Activated naive CD4-positive, alpha-beta T cell treated with anti-CD3 and anti-CD28 coated beads, Interleukin-2, amount 10 ng/mL, durations not matched to agents 7 days and 5 days (primary cell): ENCODE measurements at regions not wholly inside any gene's neighbourhood (a gene's known extent, or its start where the extent isn't known, plus 50 kb on each side); places are given as distances from the start of the nearest gene placed in this dataset.

Experiments used
- CTCF ChIA-PET: fragments of 350-600 bp; sonication (Branson Sonifier 250); formaldehyde crosslinking; loops from one replicate; lab custom pipeline; 2021; ENCODE audit warnings: antibody characterized with exemption; lab: Charles Lee
- DNase-seq: peaks from one replicate; pipeline ENCODE4 v3.0.0-alpha.2; 2020
- H3K27ac Mint-ChIP-seq: one replicate; pipeline ENCODE4 v1.8.0; 2021; ENCODE audit warnings: mild to moderate bottlenecking, moderate library complexity, mixed read lengths
- H3K27me3 Mint-ChIP-seq: one replicate; pipeline ENCODE4 v1.8.0; 2021; ENCODE audit warnings: mild to moderate bottlenecking, mixed read lengths
- H3K36me3 Mint-ChIP-seq: one replicate; pipeline ENCODE4 v1.8.0; 2021; ENCODE audit warnings: mixed read lengths
- H3K4me1 Mint-ChIP-seq: one replicate; pipeline ENCODE4 v1.8.0; 2021; ENCODE audit warnings: mixed read lengths
- H3K4me3 Mint-ChIP-seq: one replicate; pipeline ENCODE4 v1.8.0; 2021; ENCODE audit warnings: mild to moderate bottlenecking, moderate library complexity, mixed read lengths
- H3K9me3 Mint-ChIP-seq: one replicate; pipeline ENCODE4 v1.8.0; 2021; ENCODE audit warnings: mixed read lengths

DNA sequence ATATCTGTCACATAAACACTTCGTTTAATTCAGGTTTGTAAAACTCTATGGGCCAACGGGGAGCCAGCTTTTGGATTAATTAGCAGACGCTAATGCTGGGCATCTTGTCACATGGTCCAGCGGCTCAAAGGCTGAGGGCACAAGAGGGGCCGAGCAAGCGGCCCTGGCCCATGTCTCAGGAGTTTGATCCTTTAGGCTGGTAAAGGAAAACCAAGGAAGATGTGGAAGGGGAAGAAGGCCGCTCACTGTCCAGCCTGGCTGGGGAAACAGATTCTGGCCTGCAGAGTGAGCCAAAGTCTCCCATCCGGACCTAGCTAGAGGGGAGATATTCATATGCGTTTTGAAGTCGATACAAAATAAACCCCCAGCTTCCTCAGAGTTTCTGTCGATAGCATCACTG is 248.6 kb upstream of the SIX2 start:
- H3K9me3 Mint-ChIP-seq = no peaks in the 10 kb centered on the region
- H3K27ac Mint-ChIP-seq = no peak overlapping the region
- no peak overlapping the region for H3K4me3 Mint-ChIP-seq
- no peaks in the 10 kb centered on the region for H3K4me1 Mint-ChIP-seq
- H3K27me3 Mint-ChIP-seq = peaks cover 25% of the 10 kb centered on the region
- H3K36me3 Mint-ChIP-seq = no peaks in the 10 kb centered on the region
- CTCF ChIA-PET = no interaction called here
- no peak for DNase-seq

- Mint-ChIP-seq H3K4me3 (no peak overlapping the region), H3K4me1 (no peaks in the 10 kb centered on the region), H3K36me3 (no peaks in the 10 kb centered on the region), H3K27me3 (peaks cover 20% of the 10 kb centered on the region), H3K9me3 (no peaks in the 10 kb centered on the region), H3K27ac (no peak overlapping the region)
- CTCF ChIA-PET = no interaction called here
- DNase-seq = no peak
Measured at GRCh38 chr2:45256867-45257641, 247.8 kb upstream of the SIX2 start.

DNA sequence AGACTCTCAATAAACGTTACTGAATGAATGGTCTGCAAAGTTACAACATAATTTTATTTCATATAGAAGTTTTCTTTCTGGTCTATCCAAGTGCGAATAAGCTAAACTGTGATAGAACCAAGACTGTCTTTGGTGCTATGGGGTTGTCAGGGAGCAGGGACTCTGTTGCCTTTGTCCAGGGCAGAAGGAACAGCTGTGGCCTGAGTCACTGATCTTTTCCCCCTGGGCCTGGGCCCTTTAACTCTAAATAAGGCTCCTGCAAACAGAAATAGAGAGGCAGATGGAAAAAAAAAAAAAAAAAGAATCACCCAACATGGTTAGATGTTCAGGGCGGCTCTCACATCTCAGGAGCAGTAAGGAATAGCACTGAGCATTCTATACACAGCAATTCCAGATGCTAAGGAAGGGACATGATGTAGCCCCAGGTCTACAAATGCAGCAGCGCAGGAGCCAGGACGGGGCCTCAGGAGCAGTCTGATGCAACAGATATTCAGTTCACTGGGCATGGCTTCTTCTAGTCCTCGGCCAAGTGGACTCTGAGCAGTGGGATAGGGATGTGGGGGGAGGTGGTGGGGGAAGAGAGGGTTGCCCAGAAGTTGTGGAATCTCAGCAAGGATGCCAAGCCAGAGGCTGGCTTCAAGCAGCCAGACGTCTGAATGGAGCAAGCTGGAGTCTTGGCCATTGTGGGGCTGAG is 247.1 kb upstream of the SIX2 start:
- H3K27me3 Mint-ChIP-seq = peaks cover 16% of the 10 kb centered on the region
- no peaks in the 10 kb centered on the region for H3K4me1 Mint-ChIP-seq
- no peaks in the 10 kb centered on the region for H3K36me3 Mint-ChIP-seq
- no peaks in the 10 kb centered on the region for H3K9me3 Mint-ChIP-seq
- CTCF ChIA-PET = no interaction called here
- DNase-seq = no peak
- no peak overlapping the region for H3K4me3 Mint-ChIP-seq
- no peak overlapping the region for H3K27ac Mint-ChIP-seq

DNA sequence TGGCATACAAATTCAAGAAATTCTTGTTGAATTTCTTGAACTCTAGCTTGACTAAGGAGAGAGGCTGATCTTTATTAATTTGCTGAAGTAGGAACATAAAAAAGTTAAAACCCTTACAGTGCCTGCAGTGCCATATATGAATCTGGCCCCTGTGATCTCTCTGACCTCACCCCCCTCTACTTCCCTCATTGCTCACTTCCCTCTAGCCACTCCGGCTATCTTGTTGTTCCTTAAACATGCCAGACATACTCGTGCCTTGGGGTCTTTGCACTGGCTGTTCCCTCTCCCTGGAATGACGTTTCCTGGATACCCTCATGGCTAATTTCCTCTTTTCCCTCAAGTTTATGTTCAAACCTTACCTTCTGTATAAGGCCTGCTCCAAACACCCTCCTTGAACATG is 246.3 kb upstream of the SIX2 start:
- no peak for DNase-seq
- no peak overlapping the region for H3K4me3 Mint-ChIP-seq
- CTCF ChIA-PET = no interaction called here
- no peaks in the 10 kb centered on the region for H3K9me3 Mint-ChIP-seq
- no peaks in the 10 kb centered on the region for H3K36me3 Mint-ChIP-seq
- H3K27me3 Mint-ChIP-seq = peaks cover 18% of the 10 kb centered on the region
- no peaks in the 10 kb centered on the region for H3K4me1 Mint-ChIP-seq
- H3K27ac Mint-ChIP-seq = no peak overlapping the region

DNA sequence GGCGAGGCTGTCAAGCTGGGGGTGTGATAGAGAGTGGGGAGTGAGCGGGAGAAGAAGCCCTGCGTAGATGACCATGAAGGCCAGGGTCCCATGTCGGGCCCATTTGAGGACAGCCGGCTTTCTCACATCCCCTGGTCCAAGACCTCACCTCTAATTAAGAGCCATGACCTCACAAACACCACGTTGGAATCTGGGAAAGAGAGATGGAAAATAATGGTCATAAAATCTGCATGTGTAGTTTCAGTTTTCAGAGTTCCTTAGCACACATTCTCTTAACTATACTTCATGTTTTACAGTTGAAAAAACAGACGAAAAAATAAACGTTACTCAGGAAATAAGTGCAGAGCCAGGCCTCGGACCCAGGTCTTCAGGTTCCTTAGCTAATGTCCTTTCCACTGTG is 244.8 kb upstream of the SIX2 start:
- no peak overlapping the region for H3K4me3 Mint-ChIP-seq
- H3K4me1 Mint-ChIP-seq = no peaks in the 10 kb centered on the region
- no peak for DNase-seq
- no peaks in the 10 kb centered on the region for H3K9me3 Mint-ChIP-seq
- CTCF ChIA-PET = no interaction called here
- no peak overlapping the region for H3K27ac Mint-ChIP-seq
- H3K36me3 Mint-ChIP-seq = no peaks in the 10 kb centered on the region
- H3K27me3 Mint-ChIP-seq = peaks cover 12% of the 10 kb centered on the region

DNA sequence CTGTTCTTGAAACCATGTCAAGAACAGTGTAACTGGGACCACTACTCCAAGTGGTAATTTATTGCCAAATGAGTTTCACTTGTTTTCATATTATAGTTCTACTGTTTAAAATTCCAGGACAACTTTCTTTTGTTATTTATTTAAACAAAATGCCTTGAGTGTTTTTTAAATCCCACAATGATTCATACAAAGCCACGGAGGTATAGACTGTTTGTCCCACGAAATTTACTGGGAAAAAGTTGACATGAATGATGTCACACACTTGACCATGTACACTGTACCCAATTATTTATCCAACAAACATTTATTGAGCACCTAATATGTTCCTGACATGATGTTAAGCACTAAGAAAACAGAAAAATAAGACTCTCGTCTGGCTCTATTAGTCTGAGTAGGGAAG is 243.9 kb upstream of the SIX2 start:
- Mint-ChIP-seq H3K9me3 (no peaks in the 10 kb centered on the region), H3K27me3 (peaks cover 10% of the 10 kb centered on the region), H3K36me3 (no peaks in the 10 kb centered on the region), H3K4me1 (no peaks in the 10 kb centered on the region), H3K27ac (no peak overlapping the region), H3K4me3 (no peak overlapping the region)
- DNase-seq = no peak
- CTCF ChIA-PET = no interaction called here

DNA sequence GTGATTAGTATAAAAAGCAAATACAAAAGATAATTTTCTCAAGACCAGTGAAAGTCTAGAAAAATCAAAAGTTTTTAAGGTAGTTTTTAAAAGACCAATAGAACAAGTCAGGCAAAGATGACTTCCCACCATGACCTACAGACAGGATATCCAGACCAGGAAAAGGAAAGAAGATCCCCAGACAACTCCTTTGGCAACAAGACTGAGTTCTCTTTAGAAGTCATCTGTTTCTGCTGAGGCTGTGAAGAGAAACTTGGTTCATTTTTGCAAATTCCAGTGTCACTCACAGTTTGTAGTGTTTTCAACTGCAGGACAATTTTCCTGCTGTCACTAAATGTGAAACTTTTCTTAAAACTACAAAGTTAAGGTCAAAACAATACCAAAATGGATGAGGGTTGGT is 240.9 kb upstream of the SIX2 start:
- Mint-ChIP-seq H3K4me3 (no peak overlapping the region), H3K4me1 (no peaks in the 10 kb centered on the region), H3K9me3 (no peaks in the 10 kb centered on the region), H3K36me3 (no peaks in the 10 kb centered on the region), H3K27ac (no peak overlapping the region), H3K27me3 (peaks cover 10% of the 10 kb centered on the region)
- DNase-seq = no peak
- CTCF ChIA-PET = no interaction called here

- H3K4me3 Mint-ChIP-seq = no peak overlapping the region
- no peak for DNase-seq
- CTCF ChIA-PET = no interaction called here
Measured at GRCh38 chr2:45248214-45248613, 239.0 kb upstream of the SIX2 start.

GRCh38 chr2:45244928-45245327 is 235.7 kb upstream of the SIX2 start:
- Mint-ChIP-seq H3K27ac (no peak overlapping the region), H3K4me1 (no peaks in the 10 kb centered on the region), H3K4me3 (no peak overlapping the region), H3K27me3 (peaks cover 14% of the 10 kb centered on the region), H3K36me3 (no peaks in the 10 kb centered on the region), H3K9me3 (no peaks in the 10 kb centered on the region)
- DNase-seq = no peak
- CTCF ChIA-PET = no interaction called here

More at GRCh38 chr2:45248214-45248613, 239.0 kb upstream of the SIX2 start:
- Mint-ChIP-seq H3K9me3 (no peaks in the 10 kb centered on the region), H3K27ac (no peak overlapping the region), H3K4me1 (no peaks in the 10 kb centered on the region), H3K27me3 (peaks cover 12% of the 10 kb centered on the region), H3K36me3 (no peaks in the 10 kb centered on the region)

DNA sequence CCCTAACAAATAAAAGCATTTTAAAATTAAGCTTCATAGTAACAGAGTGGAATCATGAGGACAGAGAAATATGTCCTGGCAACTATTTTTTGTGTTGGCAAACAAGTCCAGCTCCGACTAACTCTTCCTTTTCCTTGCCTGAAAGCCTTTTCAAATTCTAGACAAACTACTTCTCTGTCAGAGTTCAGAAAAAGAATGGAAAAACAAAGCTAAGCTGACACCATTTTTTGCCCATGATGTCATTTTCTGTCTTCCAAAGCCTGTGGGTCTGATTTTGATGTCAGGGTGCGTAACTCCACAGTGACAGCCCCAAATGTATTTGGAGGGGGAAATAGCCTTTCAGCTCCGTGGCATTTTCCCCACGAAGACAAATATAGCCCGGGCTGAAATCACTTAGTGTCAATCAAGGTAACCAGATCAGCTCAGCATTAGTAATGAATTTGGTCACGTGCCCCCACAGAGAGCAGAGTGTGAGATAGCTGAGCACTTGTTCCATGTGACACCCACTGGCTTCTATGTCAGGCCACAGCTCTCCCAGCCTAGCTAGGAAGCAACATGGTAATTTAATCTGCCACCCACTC is 233.0 kb upstream of the SIX2 start:
- H3K4me1 Mint-ChIP-seq = no peaks in the 10 kb centered on the region
- peaks cover 14% of the 10 kb centered on the region for H3K27me3 Mint-ChIP-seq
- H3K4me3 Mint-ChIP-seq = no peak overlapping the region
- H3K9me3 Mint-ChIP-seq = no peaks in the 10 kb centered on the region
- no peaks in the 10 kb centered on the region for H3K36me3 Mint-ChIP-seq
- CTCF ChIA-PET = no interaction called here
- no peak for DNase-seq
- H3K27ac Mint-ChIP-seq = no peak overlapping the region

DNA sequence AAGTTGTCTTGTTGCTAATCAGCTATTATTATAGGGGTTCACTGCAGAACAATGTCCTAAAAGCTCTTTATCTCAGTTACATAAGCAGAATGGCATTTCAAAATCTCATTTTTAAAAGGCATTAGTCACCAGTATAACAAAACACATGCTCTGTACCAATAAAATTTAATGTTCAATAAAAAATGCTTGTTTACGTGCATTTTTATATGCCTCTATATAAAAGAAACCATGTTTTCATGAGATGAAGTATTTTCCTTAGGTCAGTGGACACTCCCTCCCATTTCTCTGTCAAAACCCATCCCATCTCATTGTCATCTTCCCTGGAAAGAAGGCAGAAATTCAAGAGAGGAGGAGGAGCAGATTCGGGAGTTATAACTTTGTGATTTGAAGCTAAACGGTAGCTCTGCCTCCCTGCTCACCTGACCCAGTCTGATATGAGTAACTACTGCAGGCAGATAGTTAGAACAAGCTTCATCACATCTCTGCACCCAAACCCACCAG is 231.9 kb upstream of the SIX2 start:
- H3K27me3 Mint-ChIP-seq = peaks cover 20% of the 10 kb centered on the region
- no peaks in the 10 kb centered on the region for H3K9me3 Mint-ChIP-seq
- H3K4me1 Mint-ChIP-seq = no peaks in the 10 kb centered on the region
- H3K4me3 Mint-ChIP-seq = no peak overlapping the region
- DNase-seq = no peak
- H3K36me3 Mint-ChIP-seq = no peaks in the 10 kb centered on the region
- CTCF ChIA-PET = no interaction called here
- no peak overlapping the region for H3K27ac Mint-ChIP-seq

- no peak for DNase-seq
- Mint-ChIP-seq H3K4me3 (no peak overlapping the region), H3K36me3 (no peaks in the 10 kb centered on the region), H3K27me3 (peaks cover 18% of the 10 kb centered on the region), H3K27ac (no peak overlapping the region), H3K4me1 (no peaks in the 10 kb centered on the region), H3K9me3 (no peaks in the 10 kb centered on the region)
- CTCF ChIA-PET = no interaction called here
Measured at GRCh38 chr2:45237850-45238542, 228.7 kb upstream of the SIX2 start.

GRCh38 chr2:45237128-45237527 is 227.9 kb upstream of the SIX2 start:
- no peaks in the 10 kb centered on the region for H3K9me3 Mint-ChIP-seq

DNA sequence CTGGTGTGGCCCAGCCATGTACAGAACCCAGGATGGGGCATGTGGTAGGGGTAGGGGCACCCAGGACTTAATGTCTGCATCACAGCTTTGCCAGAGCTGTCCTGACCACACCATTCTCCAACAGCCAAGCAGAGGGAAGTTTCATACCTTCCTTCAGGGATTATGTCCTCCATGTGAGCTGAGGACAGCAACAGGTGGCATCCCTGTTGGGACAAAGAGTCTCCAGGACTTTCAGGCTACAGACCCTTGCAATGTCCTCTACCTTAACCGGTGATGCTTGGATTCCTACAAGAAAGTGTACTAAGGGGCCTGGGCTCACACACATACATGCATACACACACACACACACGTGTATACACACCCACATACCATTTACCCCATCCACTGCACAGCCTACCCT is 227.0 kb upstream of the SIX2 start:
- H3K27me3 Mint-ChIP-seq = peaks cover 9% of the 10 kb centered on the region
- H3K27ac Mint-ChIP-seq = no peak overlapping the region
- no peaks in the 10 kb centered on the region for H3K36me3 Mint-ChIP-seq
- DNase-seq = no peak
- H3K4me3 Mint-ChIP-seq = no peak overlapping the region
- H3K4me1 Mint-ChIP-seq = no peaks in the 10 kb centered on the region
- no peaks in the 10 kb centered on the region for H3K9me3 Mint-ChIP-seq
- CTCF ChIA-PET = no interaction called here

More at GRCh38 chr2:45237128-45237527, 227.9 kb upstream of the SIX2 start:
- Mint-ChIP-seq H3K4me1 (no peaks in the 10 kb centered on the region), H3K27me3 (peaks cover 13% of the 10 kb centered on the region), H3K36me3 (no peaks in the 10 kb centered on the region), H3K27ac (no peak overlapping the region), H3K4me3 (no peak overlapping the region)
- no peak for DNase-seq
- CTCF ChIA-PET = no interaction called here
